K562 (cell line): ENCODE measurements at regions not wholly inside any gene's neighbourhood (a gene's known extent, or its start where the extent isn't known, plus 50 kb on each side); places are given as distances from the start of the nearest gene placed in this dataset.

Experiments used
- BHLHE40 ChIP-seq: IDR thresholded peaks from 2 replicates; pipeline ENCODE4 v1.6.1; 2011; ENCODE audit warnings: low read length, improper control_type of control experiment
- CBX1 ChIP-seq: sonication (generic); IDR thresholded peaks from 2 replicates; pipeline ENCODE4 v1.6.1; 2016; ENCODE audit warnings: antibody characterized with exemption, low read depth, mild to moderate bottlenecking
- CBX3 ChIP-seq, 2 experiments: IDR thresholded peaks; 1 replicate in 1 of 2; 2 replicates in 1 of 2; pipeline ENCODE4 v1.6.1; 2012; ENCODE audit warnings: inconsistent platforms in 2 of 2, low read length in 2 of 2, borderline replicate concordance in 1 of 2, control low read depth in 1 of 2
- CTCF ChIP-seq, 3 experiments: IDR thresholded peaks in 2 of 3; conservative IDR thresholded peaks in 1 of 3; 2 replicates each; pipeline ENCODE4 v1.5.1; 2011 to 2012; ENCODE audit warnings: low read length in 3 of 3, mild to moderate bottlenecking in 3 of 3, control low read depth in 2 of 3, improper control_type of control experiment in 1 of 3, inconsistent platforms in 1 of 3, low read depth in 1 of 3, mixed read lengths in 1 of 3, moderate library complexity in 1 of 3; ENCODE audit not compliant: insufficient read depth in 2 of 3
- EGR1 ChIP-seq: fragments of 450-650 bp; conservative IDR thresholded peaks from 2 replicates; pipeline ENCODE4 v1.6.1; 2017; ENCODE audit warnings: mild to moderate bottlenecking
- MAX ChIP-seq: sonication (generic); formaldehyde crosslinking; IDR thresholded peaks from 2 replicates; pipeline ENCODE4 v1.9.0; 2022; ENCODE audit warnings: mild to moderate bottlenecking, missing genetic modification reagents
- RBM14 ChIP-seq: fragments of 200-400 bp; formaldehyde crosslinking; IDR thresholded peaks from 2 replicates; pipeline ENCODE4 v1.6.1; 2018; ENCODE audit warnings: low read depth, mild to moderate bottlenecking, low read length, moderate library complexity, borderline replicate concordance; ENCODE audit not compliant: insufficient read depth
- REST ChIP-seq, 2 experiments: fragments of 450-650 bp; formaldehyde crosslinking in 1 of 2; IDR thresholded peaks; 2 replicates each; pipeline versions ENCODE4 v1.4.0 to v1.6.1; 2014 to 2020; ENCODE audit warnings: mild to moderate bottlenecking in 2 of 2, borderline replicate concordance in 1 of 2, low read depth in 1 of 2
- SAFB2 ChIP-seq: fragments of 200-400 bp; formaldehyde crosslinking; IDR thresholded peaks from 2 replicates; pipeline ENCODE4 v1.6.1; 2018; ENCODE audit warnings: borderline replicate concordance, low read length, low read depth, moderate library complexity; ENCODE audit not compliant: severe bottlenecking
- TAF1 ChIP-seq: IDR thresholded peaks from 2 replicates; pipeline ENCODE4 v1.6.1; 2011; ENCODE audit warnings: mild to moderate bottlenecking, low read length, moderate library complexity; ENCODE audit not compliant: insufficient read depth, control insufficient read depth, severe bottlenecking; ENCODE audit errors: extremely low read depth
- YY1 ChIP-seq, 3 experiments: IDR thresholded peaks; 2 replicates each; pipeline ENCODE4 v1.6.1; 2011; ENCODE audit warnings: low read length in 2 of 3, mild to moderate bottlenecking in 2 of 3, moderate library complexity in 2 of 3, borderline replicate concordance in 1 of 3, control low read depth in 1 of 3, low read depth in 1 of 3; ENCODE audit not compliant: insufficient read depth in 3 of 3, insufficient replicate concordance in 2 of 3, control insufficient read depth in 1 of 3, insufficient read length in 1 of 3; ENCODE audit errors: extremely low read depth in 1 of 3
- ZKSCAN8 ChIP-seq: fragments of 200-800 bp; sonication (Bioruptor generic); IDR thresholded peaks from 2 replicates; pipeline ENCODE4 v1.6.1; 2016; ENCODE audit warnings: missing genetic modification characterization, missing compliant biosample characterization
- ZNF589 ChIP-seq: fragments of 200-800 bp; sonication (Bioruptor generic); IDR thresholded peaks from 2 replicates; pipeline ENCODE4 v1.6.1; 2016; ENCODE audit warnings: low read depth, missing genetic modification characterization, missing compliant biosample characterization

GRCh38 chr22:25494774-25495173, 69.7 kb upstream of the GRK3 start:
- TF ChIP-seq ZKSCAN8 (CRISPR knock-in tag): no peak
- no peak for TF ChIP-seq REST (IDR thresholded peaks at IDR 0.05; ENCODE audit: borderline replicate concordance)
- TF ChIP-seq REST (CRISPR knock-in tag; IDR thresholded peaks at IDR 0.05; ENCODE audit: low read depth): no peak
- no peak for TF ChIP-seq RBM14
- no peak for TF ChIP-seq ZNF589 (CRISPR knock-in tag)
- no peak for TF ChIP-seq CBX1
- no peak for TF ChIP-seq BHLHE40
- no peak for TF ChIP-seq SAFB2
- TF ChIP-seq MAX: no peak
- TF ChIP-seq CBX3 (IDR thresholded peaks at IDR 0.05; ENCODE audit: borderline replicate concordance in 1 of 2, low read length in 2 of 2): no peak
- no peak for TF ChIP-seq TAF1
- no peak for TF ChIP-seq YY1 (IDR thresholded peaks at IDR 0.05; ENCODE audit: borderline replicate concordance in 1 of 3, control insufficient read depth in 1 of 3, extremely low read depth in 1 of 3, insufficient read depth in 3 of 3, insufficient read length in 1 of 3, insufficient replicate concordance in 2 of 3, low read depth in 1 of 3, low read length in 2 of 3)
- TF ChIP-seq EGR1: no peak
- no peak for TF ChIP-seq CTCF (IDR thresholded peaks at IDR 0.05 in 2 of 3, conservative IDR thresholded peaks at IDR 0.05 in 1 of 3; ENCODE audit: insufficient read depth in 2 of 3, low read depth in 1 of 3, low read length in 3 of 3)
